Motor neuron (in vitro differentiated cells): ENCODE measurements at regions not wholly inside any gene's neighbourhood (a gene's known extent, or its start where the extent isn't known, plus 50 kb on each side); places are given as distances from the start of the nearest gene placed in this dataset.
A peak's percentile ranks its signal among the peaks of the same experiment; 100 is the strongest.

ENCODE experiments used
- ATAC-seq, 8 experiments: fragments of 200-7000 bp; cut with Tn5 transposase; replicated peaks in 6 of 8; 2 replicates each; pipeline ENCODE4 v1.8.0; 2021; ENCODE audit warnings: mild to moderate bottlenecking in 8 of 8, moderate library complexity in 8 of 8
- H3K27ac ChIP-seq, 2 donors: fragments of 250-450 bp; sonication (Bioruptor Pico); 2 replicates each; pipeline ENCODE4 v1.9.0; 2021; ENCODE audit warnings: antibody characterized with exemption in 2 of 2, mild to moderate bottlenecking in 2 of 2, moderate library complexity in 1 of 2
- H3K4me1 ChIP-seq, 2 donors: fragments of 250-450 bp; sonication (Bioruptor Pico); replicated peaks in 1 of 2; 2 replicates each; pipeline ENCODE4 v1.6.1; 2021; ENCODE audit warnings: antibody characterized with exemption in 2 of 2, mild to moderate bottlenecking in 2 of 2, moderate library complexity in 1 of 2
- H3K4me3 ChIP-seq, 5 donors: fragments of 250-450 bp; sonication (Bioruptor Pico); 2 replicates each; pipeline ENCODE4 v1.9.0; 2021; ENCODE audit warnings: antibody characterized with exemption in 5 of 5, mild to moderate bottlenecking in 5 of 5, moderate library complexity in 4 of 5
- WGBS, 10 experiments: fragments of 450-650 bp; shearing (Covaris generic); methylation state at CpG; one replicate each; pipeline ENCODE4 v1.0.0; 2022; 5-methylcytosine and 5-hydroxymethylcytosine counted together
- in situ Hi-C, 9 experiments: fragments of 400-800 bp; cut with MboI; loops; one replicate each; pipeline ENCODE4 v1.15.0; 2021; ENCODE audit warnings: low sequenced_read_pairs in 9 of 9, low pct_unique_long_range_greater_than_20kb in 2 of 9; ENCODE audit not compliant: unreplicated experiment in 9 of 9

DNA sequence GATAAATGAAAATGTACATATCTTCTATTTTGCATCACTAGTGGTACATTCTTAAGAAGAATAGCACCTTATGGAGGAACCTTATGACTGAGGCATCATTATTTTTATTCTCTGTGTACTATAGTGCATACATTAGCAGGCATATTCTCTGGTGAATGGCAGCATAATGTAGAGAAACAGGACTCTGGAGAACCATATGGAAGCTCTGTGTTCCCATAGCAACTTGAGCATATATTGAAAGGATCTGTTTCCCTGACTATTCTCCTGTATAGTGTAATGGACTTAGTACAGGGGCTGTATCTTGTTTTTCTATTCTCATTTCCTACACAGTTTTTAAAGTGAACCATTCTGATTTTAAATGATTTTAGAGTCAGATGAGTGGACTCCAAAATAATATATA is 128.4 kb upstream of the SMIM30 start:
- no peaks in the 10 kb centered on the region for H3K4me1 ChIP-seq
- H3K4me3 ChIP-seq, result no peak overlapping the region
- H3K27ac ChIP-seq, result no peak overlapping the region
- ATAC-seq, result peak in 2 of 8 experiments; percentile 35 to 41
- in situ Hi-C loops, result no loop called here

DNA sequence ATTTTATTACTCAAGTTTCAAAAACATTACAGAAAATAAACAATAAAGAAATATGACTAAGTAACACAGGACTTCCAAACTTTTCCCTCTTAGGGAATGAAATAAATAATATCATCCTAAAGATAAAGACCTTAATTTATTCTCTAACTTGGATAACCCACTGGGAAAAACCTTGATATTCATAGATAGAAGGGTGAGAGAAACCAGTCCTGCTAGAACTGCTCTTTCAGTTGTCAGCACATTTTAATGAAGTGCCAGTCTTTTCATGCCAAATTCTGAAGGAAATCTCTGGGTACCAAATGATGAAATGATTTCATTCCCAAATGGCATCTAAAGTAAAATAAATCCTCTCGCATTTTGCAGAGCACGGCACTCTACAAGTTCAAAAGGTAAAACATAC is 114.5 kb upstream of the SMIM30 start:
- Histone ChIP-seq H3K4me3 (no peak overlapping the region), H3K27ac (no peak overlapping the region), H3K4me1 (no peaks in the 10 kb centered on the region)
- no peak for ATAC-seq
- in situ Hi-C loops, result no loop called here
- 32 to 100% (median 80%) methylated on average over 1 to 2 of the region's 2 CpGs; no CpG with 5 or more reads in 1 of the 10 experiments for WGBS, 10 experiments

DNA sequence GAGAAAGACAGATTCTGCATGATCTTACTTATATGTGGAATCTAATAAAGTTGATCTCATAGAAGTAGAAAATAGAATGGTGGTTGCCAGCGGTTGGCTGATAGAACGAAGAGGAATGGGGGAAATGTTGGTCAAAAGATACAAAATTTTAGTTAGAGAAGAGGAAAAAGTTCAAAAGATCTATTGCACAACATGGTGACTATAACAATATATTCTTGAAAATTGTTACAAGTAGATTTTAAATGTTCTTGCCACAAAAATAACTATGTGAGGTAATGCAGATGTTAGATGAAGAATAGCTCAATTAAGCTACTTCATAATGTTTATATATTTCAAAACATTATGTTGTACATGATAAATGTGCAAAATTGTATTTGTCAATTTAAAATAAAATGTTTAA is 112.3 kb upstream of the SMIM30 start:
- Histone ChIP-seq H3K4me1 (no peaks in the 10 kb centered on the region), H3K27ac (no peak overlapping the region), H3K4me3 (no peak overlapping the region)
- ATAC-seq, result no peak
- 0 to 100% (median 88%) methylated on average over 2 of the region's 2 CpGs; no CpG with 5 or more reads in 1 of the 10 experiments for WGBS, 10 experiments
- in situ Hi-C loops, result no loop called here

DNA sequence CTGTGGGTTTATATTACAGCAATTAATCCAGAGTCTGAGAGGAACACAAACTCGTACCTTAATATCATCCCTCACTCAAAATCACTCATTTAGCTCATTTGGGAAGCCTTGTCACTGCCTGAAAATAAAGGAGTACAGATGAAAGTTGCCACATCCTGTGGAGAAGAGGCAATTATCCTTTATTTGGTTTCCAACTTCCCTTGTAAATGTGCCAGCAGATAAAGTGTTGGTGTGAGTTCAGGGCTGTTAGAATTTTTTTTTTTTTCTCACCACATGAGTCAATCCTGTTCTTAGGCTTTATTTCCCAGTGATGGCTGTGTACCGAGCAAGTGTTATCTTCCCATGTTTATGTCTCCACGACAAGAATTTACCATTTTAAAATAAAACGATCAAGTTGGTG is 99.0 kb upstream of the SMIM30 start:
- 5 to 91% (median 73%) methylated on average over 2 to 4 of the region's 4 CpGs; no CpG with 5 or more reads in 1 of the 10 experiments for WGBS, 10 experiments
- ATAC-seq, result no peak
- no peak overlapping the region for H3K27ac ChIP-seq
- in situ Hi-C loops, result loop anchor here in 1 of 9 experiments (10.0 kb wide), 1 partner anchor 53 kb away; no protein-coding TSS in a partner anchor
- no peaks in the 10 kb centered on the region for H3K4me1 ChIP-seq
- no peak overlapping the region for H3K4me3 ChIP-seq

DNA sequence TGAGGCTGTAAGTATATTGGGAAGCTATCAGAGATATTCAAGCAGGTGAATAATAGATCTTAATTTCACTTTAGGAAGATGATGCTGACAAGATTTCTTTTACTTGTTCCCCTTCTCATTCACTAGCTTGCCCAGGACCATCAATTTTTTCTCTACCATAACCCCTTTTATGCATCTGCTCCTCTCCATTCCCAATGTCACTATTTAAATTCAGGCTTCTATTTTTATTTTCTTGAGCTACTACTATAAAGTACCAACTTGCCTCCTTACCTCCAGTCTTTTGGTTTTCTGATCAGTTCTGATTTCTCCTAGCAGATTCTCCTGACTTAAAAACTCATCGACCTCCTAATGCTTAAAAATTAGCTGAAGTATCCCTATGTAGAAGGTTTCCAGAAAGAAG is 97.7 kb upstream of the SMIM30 start:
- ATAC-seq, result no peak
- in situ Hi-C loops, result loop anchor here in 1 of 9 experiments (10.0 kb wide), 1 partner anchor 51 kb away; no protein-coding TSS in a partner anchor
- 0 to 100% (median 60%) methylated on average over 1 of the region's 1 CpG; no CpG with 5 or more reads in 1 of the 10 experiments for WGBS, 10 experiments
- no peaks in the 10 kb centered on the region for H3K4me1 ChIP-seq
- H3K4me3 ChIP-seq, result no peak overlapping the region
- no peak overlapping the region for H3K27ac ChIP-seq

DNA sequence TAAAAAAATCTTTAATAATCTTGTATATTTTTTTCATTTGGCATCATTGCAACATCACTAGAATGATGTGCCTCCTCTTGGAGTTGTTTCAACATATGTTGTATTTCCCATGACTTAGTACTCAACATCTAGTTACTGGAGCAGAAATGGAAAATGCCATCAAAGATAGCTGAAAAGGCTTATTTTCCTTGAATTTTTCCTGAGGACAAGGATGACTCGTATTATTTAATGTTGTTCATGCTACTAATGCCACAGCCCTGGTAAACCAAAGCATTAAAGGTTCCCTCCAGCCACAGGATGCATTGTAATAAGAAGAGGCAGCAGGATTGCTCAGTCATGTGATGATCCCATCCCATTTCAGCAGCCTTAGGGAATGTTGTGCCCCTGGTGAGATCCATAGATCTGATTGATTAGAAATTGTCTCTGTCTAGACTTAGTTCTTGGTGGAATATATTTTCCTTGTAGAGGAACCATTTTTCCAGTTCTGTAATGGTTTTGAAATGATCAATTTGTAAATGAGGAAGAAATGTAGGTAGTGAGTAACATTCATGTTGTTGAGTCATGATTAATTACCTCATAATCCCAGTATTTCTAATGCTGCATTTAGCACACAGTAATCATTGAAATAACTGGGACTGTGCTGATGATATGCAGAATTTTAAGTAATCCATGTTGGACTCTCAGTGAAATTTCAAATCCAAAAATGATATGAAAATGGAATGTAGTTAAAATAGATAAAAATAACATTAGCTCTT is 91.3 kb upstream of the SMIM30 start:
- Histone ChIP-seq H3K4me1 (no peaks in the 10 kb centered on the region), H3K4me3 (no peak overlapping the region), H3K27ac (no peak overlapping the region)
- WGBS, 10 experiments, result 0 to 100% (median 68%) methylated on average over 1 of the region's 1 CpG
- ATAC-seq, result peak in 7 of 8 experiments; percentile 45 to 77 (median 63)
- in situ Hi-C loops, result loop anchor here in 1 of 9 experiments (10.0 kb wide), 1 partner anchor 45 kb away; no protein-coding TSS in a partner anchor

DNA sequence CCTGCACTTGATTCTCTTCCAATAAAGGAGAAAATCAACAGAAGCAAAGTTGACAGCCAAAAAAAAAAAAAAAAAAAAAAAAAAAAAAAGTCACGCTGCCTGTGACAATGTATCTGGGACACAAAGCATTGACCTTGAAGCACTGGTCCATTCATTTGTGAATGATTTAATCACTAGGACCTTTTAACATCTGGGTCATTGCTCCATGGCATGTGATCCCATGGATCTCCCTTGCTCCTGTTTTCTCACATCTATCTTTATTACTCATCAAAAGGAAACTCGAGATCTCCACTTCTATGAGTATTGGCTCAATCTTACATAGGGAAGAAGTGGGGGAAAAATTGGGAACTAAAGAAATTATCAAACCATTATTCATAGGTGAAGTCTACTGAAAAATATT is 89.6 kb upstream of the SMIM30 start:
- no peak for ATAC-seq
- 17 to 86% (median 58%) methylated on average over 1 to 2 of the region's 2 CpGs; no CpG with 5 or more reads in 1 of the 10 experiments for WGBS, 10 experiments
- in situ Hi-C loops, result no loop called here
- Histone ChIP-seq H3K27ac (no peak overlapping the region), H3K4me1 (no peaks in the 10 kb centered on the region), H3K4me3 (no peak overlapping the region)

DNA sequence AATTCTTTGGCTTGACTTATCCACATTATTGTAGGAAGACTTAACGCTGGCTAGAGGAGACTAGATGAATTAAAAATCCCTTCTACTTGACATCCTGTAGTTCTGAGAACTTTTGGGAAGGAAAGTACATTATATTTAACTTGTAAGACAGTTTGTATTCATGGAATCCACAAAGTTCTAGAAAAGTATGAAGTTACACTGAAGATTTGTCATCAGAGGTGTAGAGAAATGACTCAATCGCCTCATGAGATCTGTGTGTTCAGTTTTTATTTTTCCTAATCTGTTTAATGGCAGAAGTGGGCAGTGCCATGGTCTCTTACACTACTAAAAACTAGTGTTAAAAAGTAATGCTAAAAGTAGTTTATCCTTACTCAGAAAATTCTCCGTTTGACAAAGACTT is 89.1 kb upstream of the SMIM30 start:
- in situ Hi-C loops, result no loop called here
- Histone ChIP-seq H3K4me1 (no peaks in the 10 kb centered on the region), H3K27ac (no peak overlapping the region), H3K4me3 (no peak overlapping the region)
- ATAC-seq, result no peak
- 60 to 96% (median 82%) methylated on average over 1 to 3 of the region's 3 CpGs for WGBS, 10 experiments

DNA sequence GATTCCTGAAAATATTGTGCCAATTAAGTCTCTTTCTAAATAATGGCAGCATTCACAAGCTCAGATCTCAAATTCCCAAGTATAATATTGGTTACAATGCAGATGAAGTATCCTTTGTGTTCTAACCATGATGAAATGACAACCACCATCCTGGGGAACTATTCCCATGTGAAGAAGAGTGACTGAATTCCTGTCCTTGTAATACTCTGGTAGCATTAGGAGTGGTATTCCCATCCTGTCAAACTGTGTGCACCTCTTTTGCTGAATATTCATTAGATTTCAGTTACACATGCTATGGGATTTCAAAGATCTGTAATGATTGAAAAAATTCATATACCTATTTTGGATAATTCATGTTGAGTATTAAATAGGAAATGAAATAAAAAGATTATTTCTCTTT is 86.1 kb upstream of the SMIM30 start:
- in situ Hi-C loops, result no loop called here
- Histone ChIP-seq H3K4me3 (no peak overlapping the region), H3K4me1 (no peaks in the 10 kb centered on the region), H3K27ac (no peak overlapping the region)
- no peak for ATAC-seq

DNA sequence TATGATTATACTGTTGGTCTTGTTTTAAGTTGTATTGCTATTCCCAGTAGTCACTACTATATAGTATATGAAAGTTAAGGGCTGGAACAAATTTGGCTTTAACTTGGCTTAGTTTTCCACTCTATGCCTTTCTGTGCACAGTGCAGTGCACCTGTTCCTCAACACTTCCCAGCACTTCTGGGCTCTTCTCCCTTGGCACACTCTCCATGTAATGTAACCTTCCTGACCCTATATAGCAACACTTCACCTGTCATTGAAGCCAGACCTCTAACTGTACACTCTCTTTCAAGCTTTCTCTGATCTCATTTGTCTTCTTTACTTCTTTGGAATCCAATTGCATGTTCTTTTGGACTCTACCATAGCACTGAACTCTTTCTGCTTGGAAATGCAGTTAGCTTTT is 83.9 kb upstream of the SMIM30 start:
- no peak overlapping the region for H3K27ac ChIP-seq
- ATAC-seq, result no peak
- no peak overlapping the region for H3K4me3 ChIP-seq
- H3K4me1 ChIP-seq, result no peaks in the 10 kb centered on the region
- in situ Hi-C loops, result no loop called here

DNA sequence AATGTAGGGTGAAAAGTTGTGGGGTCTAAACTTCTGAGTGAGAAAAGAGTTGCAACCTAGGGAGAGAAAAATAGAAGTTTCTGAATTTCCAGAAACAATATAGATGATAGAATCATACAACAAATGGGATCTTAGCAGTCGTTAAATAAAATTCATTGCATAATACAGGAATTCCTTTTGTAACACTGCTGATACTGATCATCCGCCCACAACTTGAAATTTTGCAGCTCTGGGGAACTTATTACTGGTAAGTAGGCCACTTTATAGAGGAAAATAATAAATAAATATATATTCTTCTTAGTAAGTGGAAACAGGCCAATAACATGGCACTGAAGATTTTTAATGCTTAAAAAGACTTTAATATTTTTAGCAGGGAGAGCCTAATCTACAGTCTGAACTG is 81.9 kb upstream of the SMIM30 start:
- H3K4me1 ChIP-seq, result no peaks in the 10 kb centered on the region
- no peak for ATAC-seq
- WGBS, 10 experiments, result 49 to 100% (median 75%) methylated on average over 1 to 2 of the region's 2 CpGs; no CpG with 5 or more reads in 1 of the 10 experiments
- no peak overlapping the region for H3K27ac ChIP-seq
- no peak overlapping the region for H3K4me3 ChIP-seq
- in situ Hi-C loops, result no loop called here

DNA sequence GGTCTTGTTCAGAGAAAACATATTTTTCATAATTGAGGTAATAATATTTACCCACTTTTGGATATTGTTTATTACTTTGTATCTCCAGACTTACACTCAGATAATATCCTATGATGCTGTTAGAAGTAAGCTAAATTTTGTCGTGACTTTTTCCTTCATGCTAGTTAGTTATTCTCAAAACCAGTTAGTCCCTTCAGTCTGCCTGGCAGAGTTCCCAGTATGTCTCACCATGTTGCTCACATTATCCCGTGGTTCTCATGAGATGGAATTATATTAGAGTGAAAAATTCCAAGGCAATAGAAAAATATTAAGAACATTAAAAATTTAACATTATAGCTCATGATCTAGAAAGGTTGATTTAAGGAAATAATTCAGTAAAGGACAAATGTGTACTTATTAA is 81.5 kb upstream of the SMIM30 start:
- Histone ChIP-seq H3K27ac (no peak overlapping the region), H3K4me3 (no peak overlapping the region), H3K4me1 (no peaks in the 10 kb centered on the region)
- ATAC-seq, result no peak
- 0 to 75% (median 25%) methylated on average over 1 to 2 of the region's 2 CpGs for WGBS, 10 experiments
- in situ Hi-C loops, result loop anchor here in 1 of 9 experiments (25.0 kb wide), 1 partner anchor 87 kb away; no protein-coding TSS in a partner anchor

DNA sequence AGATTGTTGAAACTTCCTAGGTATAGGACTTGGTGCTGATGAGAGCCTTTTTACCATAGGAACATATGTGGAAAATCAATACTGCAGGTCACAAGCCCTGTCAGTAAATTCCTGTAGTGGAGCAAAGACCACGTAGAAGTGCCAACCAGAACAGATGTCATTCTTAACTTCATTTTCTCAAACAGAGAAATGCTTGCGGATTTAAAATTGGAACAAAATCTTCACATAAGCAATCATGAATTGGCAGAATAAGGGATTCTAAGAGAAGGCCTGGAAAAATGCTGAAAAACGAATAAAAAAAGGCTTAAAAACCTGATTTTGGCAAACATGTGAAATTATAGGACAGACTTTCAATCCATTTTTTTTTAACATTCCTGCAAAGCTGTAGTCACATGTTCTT is 80.8 kb upstream of the SMIM30 start:
- no peak overlapping the region for H3K4me3 ChIP-seq
- no peak overlapping the region for H3K27ac ChIP-seq
- 37 to 100% (median 57%) methylated on average over 1 to 3 of the region's 3 CpGs; no CpG with 5 or more reads in 1 of the 10 experiments for WGBS, 10 experiments
- no peaks in the 10 kb centered on the region for H3K4me1 ChIP-seq
- ATAC-seq, result no peak
- in situ Hi-C loops, result loop anchor here in 1 of 9 experiments (25.0 kb wide), 1 partner anchor 88 kb away; no protein-coding TSS in a partner anchor

DNA sequence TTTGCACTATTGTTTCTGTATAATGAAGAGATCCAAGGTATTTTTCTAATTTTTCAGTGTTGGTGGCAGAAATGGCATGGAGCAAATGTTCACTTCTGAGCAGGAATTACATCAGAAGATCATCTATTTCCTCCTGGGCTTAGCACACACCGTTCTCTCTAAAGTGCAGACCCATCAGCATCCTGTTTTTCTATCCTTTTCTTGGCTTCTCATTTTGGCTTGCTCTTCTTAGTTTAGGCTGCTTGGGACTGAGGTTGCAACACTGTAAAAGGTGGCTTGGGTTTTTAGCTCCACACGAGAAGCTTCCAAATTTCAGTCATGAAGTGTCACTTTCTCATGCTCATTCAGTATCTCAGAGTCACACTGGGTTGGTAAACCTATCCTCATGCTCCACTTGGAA is 79.9 kb upstream of the SMIM30 start:
- 0 to 82% (median 60%) methylated on average over 1 to 2 of the region's 2 CpGs; no CpG with 5 or more reads in 3 of the 10 experiments for WGBS, 10 experiments
- no peak for ATAC-seq
- Histone ChIP-seq H3K4me3 (no peak overlapping the region), H3K4me1 (no peaks in the 10 kb centered on the region), H3K27ac (no peak overlapping the region)
- in situ Hi-C loops, result loop anchor here in 1 of 9 experiments (25.0 kb wide), 1 partner anchor 89 kb away; no protein-coding TSS in a partner anchor
